ENCODE measurements at regions not wholly inside any gene's neighbourhood (a gene's known extent, or its start where the extent isn't known, plus 50 kb on each side); places are given as distances from the start of the nearest gene placed in this dataset.

DNA sequence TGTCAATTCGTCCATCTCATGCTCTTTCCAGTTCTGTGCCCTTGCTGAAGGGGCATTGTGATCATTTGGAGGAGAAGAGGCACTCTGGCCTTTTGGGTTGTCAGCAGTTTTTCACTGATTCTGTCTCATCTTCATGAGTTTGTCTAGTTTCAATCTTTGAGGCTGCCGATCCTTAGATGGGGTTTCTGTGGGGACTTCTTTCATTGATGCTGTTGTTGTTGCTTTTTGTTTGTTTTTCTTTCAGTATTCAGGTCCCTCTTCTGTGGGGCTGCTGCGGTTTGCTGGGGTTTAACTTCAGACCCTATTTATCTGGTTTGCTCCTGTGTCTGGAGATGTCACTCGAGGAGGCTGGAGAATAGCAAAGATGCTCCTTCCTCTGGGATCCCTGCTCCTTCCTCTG is 224.3 kb downstream of the JRKL start:
- DNase-seq (ENCODE audit: extremely low read depth, low read depth), result no peak

DNA sequence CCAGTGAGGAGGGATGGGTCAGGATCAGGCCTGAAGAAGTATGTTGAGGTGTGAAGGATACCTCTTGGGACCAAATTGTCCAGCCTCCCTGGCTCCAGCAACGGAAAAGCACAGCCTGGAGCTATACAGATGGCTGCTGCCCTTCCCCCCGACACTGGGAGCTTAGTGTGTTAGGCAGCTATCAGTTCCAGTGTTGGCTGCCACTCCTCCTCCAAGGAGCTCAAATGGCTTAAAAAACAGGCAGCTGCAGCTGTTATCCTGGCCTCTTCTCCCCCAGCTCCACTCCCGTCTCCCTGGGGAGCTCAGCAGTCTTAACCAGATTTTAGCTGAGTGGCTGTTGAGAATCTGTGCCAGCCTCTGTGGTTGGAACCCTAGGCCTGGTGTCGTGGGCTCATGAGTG is 225.0 kb downstream of the JRKL start:
- TF ChIP-seq, protein P1, sequence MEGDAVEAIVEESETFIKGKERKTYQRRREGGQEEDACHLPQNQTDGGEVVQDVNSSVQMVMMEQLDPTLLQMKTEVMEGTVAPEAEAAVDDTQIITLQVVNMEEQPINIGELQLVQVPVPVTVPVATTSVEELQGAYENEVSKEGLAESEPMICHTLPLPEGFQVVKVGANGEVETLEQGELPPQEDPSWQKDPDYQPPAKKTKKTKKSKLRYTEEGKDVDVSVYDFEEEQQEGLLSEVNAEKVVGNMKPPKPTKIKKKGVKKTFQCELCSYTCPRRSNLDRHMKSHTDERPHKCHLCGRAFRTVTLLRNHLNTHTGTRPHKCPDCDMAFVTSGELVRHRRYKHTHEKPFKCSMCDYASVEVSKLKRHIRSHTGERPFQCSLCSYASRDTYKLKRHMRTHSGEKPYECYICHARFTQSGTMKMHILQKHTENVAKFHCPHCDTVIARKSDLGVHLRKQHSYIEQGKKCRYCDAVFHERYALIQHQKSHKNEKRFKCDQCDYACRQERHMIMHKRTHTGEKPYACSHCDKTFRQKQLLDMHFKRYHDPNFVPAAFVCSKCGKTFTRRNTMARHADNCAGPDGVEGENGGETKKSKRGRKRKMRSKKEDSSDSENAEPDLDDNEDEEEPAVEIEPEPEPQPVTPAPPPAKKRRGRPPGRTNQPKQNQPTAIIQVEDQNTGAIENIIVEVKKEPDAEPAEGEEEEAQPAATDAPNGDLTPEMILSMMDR (IDR thresholded peaks at IDR 0.05; ENCODE audit: low read depth, low read length), result no peak
- DNase-seq (ENCODE audit: extremely low read depth, low read depth), result no peak

More for the DNA sequence above, 224.3 kb downstream of the JRKL start:
- TF ChIP-seq, protein P1 (IDR thresholded peaks at IDR 0.05; ENCODE audit: low read depth, low read length), result no peak

DNA sequence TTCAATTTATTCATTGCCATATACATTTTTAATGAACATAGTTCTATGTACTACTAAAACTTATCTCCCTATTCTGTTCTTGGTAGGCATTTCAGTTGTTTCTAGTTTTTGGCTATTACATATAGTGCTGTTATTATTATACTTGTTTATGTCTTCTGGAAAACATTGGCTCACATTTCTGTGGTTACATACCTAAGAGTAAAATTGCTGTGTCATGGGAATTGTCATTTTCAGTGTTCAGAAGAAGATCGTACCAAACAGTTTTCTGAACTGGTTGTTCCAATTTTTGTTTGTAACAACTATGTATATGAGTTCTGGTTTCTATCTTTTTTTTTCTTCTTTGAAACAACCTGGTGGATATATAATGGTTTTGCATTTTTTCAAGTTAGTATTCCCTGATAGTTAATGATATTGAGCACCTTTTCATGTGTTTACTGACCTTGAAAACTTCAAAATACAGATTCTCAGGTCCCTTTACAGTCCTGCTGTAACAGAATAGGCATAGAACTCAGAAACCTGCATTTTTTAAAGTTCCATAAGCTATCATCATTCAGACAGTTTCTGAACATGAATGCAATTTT is 230.7 kb downstream of the JRKL start:
- no peak for DNase-seq (ENCODE audit: extremely low read depth, low read depth)
- TF ChIP-seq, protein P1 (IDR thresholded peaks at IDR 0.05; ENCODE audit: low read depth, low read length), result no peak

DNA sequence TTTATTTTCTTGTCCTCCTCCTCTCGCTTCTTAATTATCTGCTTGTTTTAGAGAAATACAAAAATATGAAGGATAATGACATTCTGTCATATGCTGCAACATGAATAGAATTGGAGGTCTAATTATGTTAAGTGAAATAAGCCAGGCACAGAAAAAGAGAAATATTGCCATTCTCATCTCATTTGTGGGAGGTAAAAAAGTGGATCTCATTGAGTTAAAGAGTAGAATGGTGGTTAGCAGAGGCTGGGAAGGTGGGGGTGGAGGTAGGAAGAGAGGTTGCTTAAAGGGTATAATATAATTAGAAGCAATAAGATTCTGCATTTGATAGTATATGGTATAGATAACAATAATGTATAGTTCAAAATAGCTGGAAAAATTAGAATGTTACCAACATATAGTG is 231.3 kb downstream of the JRKL start:
- TF ChIP-seq, protein P1 (IDR thresholded peaks at IDR 0.05; ENCODE audit: low read depth, low read length), result no peak
- DNase-seq (ENCODE audit: extremely low read depth, low read depth), result no peak

DNA sequence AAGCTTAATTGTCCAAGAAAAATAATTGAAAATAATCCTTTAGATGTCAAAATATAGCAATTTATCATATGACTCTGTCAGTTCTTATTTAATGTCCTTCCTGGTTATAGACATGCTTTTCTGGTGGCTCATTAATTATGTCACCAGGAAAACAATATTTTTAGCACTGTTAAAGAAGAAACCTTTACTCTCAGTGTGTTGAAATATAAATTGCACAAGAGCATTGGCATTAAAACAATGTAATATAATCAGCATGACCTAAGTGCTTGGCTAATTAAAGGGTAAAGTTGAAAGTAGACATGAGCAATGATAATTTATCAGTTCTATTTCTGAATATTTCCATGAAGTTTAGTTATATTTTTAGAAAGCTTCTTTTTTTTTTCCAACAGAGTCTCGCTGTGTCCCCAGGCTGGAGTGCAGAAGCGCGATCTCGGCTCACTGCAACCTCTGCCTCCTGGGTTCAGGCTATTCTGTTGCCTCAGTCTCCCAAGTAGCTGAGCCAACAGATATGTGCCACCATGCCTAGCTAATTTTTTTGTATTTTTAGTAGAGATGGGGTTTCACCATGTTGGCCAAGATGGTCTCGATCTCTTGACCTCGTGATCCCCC is 232.3 kb downstream of the JRKL start:
- TF ChIP-seq, protein P1 (IDR thresholded peaks at IDR 0.05; ENCODE audit: low read depth, low read length), result no peak
- DNase-seq (ENCODE audit: extremely low read depth, low read depth), result no peak

DNA sequence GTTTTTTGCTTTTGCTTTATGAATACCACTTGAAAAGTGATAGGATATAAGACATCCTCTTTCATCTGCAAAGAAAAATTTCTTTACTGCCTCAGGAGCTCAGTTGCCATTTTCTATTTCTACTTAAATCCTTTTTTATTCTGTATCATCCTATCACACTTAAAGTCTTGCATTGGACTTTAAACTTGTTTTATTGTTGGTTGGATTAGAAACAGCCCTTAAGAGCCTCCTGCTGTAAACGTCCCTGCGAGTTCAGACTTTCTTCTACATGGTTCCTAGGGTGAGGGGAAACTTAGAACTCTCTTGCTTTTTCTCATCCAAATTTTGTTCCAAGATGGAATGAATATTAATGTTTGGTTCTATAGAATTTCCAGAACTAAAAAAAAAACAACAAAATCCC is 234.3 kb downstream of the JRKL start:
- TF ChIP-seq, protein P1 (IDR thresholded peaks at IDR 0.05; ENCODE audit: low read depth, low read length), result no peak
- DNase-seq (ENCODE audit: extremely low read depth, low read depth), result no peak

DNA sequence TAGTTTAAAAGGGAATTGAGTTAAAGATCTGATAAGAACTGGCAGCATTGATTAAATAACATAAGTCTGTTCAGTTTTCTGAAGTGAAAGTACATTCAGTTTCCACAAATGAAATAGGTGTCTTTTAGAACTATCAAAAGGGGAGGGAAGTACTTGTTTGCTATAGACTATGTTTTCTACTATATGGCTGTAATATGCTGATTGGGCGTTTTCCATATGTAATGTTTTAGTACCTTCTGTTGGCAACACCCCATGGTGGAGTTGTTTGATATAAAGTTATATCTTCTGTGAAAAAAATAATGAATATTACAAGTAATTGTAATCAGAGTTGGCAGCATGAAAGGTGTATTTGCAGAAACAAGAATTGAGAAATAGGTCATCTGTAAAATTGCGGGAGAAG is 237.6 kb downstream of the JRKL start:
- TF ChIP-seq, protein P1 (IDR thresholded peaks at IDR 0.05; ENCODE audit: low read depth, low read length), result no peak
- no peak for DNase-seq (ENCODE audit: extremely low read depth, low read depth)

Measured in AG09319 (cell line).